NK-92 (cell line): ENCODE measurements at regions not wholly inside any gene's neighbourhood (a gene's known extent, or its start where the extent isn't known, plus 50 kb on each side); places are given as distances from the start of the nearest gene placed in this dataset.

Source experiments
- DNase-seq: peaks from one replicate; lab custom pipeline; 2025; ENCODE audit not compliant: unreplicated experiment; lab: John Stamatoyannopoulos, UW

- DNase-seq: no peak
Observed at GRCh38 chr2:147482111-147482895, 362.5 kb upstream of the ACVR2A start.

- no peak for DNase-seq
Observed at GRCh38 chr2:147479358-147479757, 365.5 kb upstream of the ACVR2A start.

GRCh38 chr2:147473075-147473474 is 371.8 kb upstream of the ACVR2A start:
- no peak for DNase-seq

- no peak for DNase-seq
Observed at GRCh38 chr2:147471126-147471525, 373.7 kb upstream of the ACVR2A start.

- no peak for DNase-seq
Observed at GRCh38 chr2:147469471-147469870, 375.4 kb upstream of the ACVR2A start.

DNA sequence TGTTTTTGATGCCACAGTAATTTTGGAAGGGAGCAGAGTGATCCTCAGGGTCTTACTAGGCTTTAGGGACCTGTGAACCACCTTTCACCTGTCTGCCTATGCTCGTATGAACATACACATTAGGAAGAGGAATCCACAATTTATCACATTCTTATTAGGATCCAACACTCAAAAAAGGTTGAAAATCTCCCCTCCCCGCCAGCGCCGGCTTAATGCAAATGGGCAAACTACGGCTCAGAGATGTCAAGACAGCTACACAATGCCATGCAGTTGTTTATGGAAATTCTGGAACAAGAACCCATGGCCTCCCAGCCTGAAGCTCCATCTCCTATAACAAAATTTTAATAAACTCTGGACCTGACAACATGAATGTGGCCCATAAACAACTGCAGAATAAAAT is 375.9 kb upstream of the ACVR2A start:
- no peak for DNase-seq

DNA sequence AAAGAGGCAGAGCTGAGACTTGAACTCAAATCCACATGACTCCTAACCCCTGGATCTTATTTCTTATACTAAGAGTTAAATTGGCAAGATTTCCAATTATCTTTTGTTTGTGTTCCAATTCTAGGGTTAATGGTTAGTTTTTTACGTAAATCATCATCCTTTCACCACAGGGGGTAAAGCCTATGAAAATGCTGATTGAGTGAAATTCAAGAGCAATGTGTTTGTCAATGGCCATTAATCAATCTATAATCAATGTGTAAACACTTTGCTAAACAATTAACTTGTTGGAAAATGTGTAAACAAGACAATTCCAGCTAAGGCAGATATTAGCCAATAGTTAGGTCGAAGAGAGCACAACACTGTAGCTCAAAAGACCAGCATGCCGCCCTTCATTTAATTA is 376.5 kb upstream of the ACVR2A start:
- no peak for DNase-seq

DNA sequence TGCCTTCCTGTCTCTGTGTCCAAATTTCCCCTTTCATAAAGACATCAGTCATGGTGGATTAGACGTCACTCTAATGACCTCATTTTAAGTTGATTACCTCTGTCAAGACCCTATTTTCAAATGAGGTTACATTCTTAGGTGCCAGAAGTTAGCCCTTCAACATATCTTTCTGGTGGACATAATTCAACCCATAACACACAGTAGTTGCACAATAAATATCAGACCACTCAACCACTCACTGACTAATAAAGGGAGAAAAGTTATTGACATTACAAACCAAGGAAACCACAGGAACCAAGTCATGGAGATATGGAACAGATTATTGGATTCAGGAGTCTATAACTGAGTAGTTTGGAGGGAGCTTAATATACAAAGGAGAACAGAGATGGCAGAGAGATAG is 377.4 kb upstream of the ACVR2A start:
- no peak for DNase-seq

- no peak for DNase-seq
Observed at GRCh38 chr2:147464737-147465357, 380.0 kb upstream of the ACVR2A start.

GRCh38 chr2:147463881-147464520 is 380.8 kb upstream of the ACVR2A start:
- DNase-seq: no peak

DNA sequence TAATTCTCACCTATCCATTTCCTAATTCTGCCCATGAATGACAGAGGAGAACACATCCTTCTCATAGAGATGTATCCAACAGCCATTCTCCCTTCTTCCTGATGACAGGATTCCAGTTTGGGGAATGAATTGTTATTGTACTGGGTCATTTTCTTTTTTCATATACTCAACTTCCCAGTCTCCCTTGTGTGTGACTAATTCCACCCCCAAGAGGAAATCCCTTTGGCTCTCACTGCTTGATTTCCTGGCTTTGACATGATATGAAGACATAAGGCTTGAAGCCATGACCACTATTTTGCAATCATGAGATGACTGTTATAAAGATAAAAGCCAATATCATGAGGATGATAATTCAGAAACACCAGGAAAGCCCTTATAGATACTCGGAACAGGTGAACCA is 384.7 kb upstream of the ACVR2A start:
- DNase-seq: no peak

DNA sequence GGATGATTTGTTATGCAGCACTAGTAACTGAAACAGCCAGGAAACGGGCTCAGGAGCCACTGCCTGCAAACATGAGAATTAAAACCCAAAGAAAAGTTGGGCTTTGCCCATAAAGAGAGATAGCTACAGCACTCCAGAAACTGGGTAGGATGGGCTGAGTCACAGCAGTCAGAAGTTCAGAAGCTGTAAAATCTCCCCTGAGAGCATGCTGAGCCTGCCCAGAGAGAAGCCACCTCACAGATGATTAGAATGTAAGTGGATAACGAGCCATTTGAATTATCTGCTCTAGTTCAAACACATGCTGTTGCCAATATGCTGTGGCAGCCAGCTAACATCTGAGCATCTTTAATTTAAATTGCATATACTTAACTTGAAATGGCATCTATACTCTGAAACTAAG is 388.1 kb upstream of the ACVR2A start:
- no peak for DNase-seq

DNA sequence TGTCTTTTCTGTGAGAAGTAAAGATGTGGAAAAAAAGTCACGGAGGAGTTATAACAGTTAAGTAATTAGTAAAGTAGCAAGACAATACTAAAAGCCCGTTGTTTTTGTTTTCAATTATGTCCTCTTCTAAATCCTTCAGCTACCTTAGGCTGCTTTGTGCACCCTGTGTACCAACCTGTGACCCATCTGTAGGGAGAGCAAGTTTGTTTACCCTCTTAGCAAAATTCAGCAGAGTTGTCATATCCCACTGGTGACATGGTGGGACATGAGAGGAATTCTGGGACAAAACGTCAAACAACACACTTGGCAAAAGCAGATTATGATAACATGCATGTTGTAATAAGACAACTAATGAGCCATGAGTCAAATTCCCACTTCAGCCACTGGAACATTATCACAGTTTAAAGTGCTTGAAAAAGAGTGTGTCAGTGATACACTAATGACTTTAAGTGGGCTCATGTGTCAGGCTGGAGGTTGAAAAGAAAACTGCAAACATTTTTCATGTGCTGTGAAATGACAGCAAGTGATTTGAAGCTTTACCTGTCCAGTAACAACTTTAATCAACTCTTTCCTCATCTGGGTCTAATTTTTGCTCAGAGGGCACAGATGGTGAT is 392.8 kb upstream of the ACVR2A start:
- DNase-seq: no peak

- DNase-seq: no peak
Observed at GRCh38 chr2:147450661-147451510, 393.9 kb upstream of the ACVR2A start.

- DNase-seq: no peak
Observed at GRCh38 chr2:147449323-147449991, 395.4 kb upstream of the ACVR2A start.

- DNase-seq: no peak
Observed at GRCh38 chr2:147442816-147443215, 402.0 kb upstream of the ACVR2A start.

DNA sequence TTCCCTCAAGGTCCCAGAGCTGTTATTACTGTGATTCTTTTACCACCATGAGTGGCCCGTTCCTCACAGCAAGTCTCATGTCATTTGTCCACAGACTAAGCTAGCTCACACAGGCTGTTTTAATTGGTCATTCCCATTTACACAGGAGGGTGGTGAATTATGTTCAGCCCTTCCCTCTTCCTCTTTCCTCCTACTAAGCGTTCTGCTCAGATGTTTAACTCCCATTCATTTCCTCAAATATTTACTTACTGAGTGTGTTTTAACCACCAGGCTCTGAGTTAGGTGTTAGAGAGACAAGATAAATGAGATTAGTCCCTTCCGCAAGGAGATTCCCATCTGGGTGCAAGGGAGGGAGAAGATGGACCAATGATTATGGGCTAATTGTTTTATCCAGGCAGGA is 403.6 kb upstream of the ACVR2A start:
- DNase-seq: no peak

DNA sequence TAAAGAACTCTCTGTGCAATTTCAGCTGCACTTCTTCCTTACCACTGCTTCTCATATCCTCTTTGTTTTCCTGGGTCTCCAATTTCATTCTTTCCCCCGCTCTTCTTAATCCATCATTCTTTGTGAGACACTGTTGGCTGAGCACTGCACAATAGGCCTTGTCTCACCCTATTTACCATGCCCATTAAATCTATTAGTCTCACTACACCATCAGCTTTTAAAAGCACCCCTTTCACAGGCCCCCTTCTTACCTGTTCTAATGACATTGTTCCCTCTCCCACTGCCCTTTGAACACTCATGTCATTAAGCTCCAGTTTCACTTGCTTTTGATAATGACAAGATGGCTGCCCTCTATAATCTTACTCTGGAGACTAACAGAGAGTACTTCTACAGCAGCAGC is 404.1 kb upstream of the ACVR2A start:
- DNase-seq: no peak

DNA sequence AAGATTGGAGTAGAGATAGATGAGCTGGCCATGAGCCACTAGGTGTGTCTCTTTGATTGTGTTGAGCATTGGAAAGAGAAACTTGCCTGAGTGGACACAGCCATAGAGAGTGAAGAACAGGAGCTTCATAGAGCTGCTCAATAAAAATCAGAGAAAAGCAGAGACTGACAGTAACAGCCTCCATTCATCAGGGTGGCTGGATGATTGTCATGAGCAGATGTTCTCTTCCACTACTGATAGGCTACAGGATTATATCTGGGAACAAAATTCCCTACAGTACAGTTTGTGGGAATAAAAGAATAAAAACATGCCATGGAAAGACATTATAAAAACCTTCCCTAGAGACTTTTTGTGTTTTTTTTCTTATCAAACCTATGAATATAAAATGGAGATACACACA is 404.8 kb upstream of the ACVR2A start:
- no peak for DNase-seq

GRCh38 chr2:147438882-147439281 is 405.9 kb upstream of the ACVR2A start:
- no peak for DNase-seq
